GM12878 (cell line): ENCODE measurements at regions not wholly inside any gene's neighbourhood (a gene's known extent, or its start where the extent isn't known, plus 50 kb on each side); places are given as distances from the start of the nearest gene placed in this dataset.

ENCODE experiments used
- BRCA1 ChIP-seq: IDR thresholded peaks from 2 replicates; pipeline ENCODE4 v1.6.1; 2011; ENCODE audit warnings: low read depth, low read length, improper control_type of control experiment
- CEBPZ ChIP-seq: fragments of 150-350 bp; IDR thresholded peaks from 2 replicates; pipeline ENCODE4 v1.6.1; 2016; ENCODE audit warnings: low read depth, low read length
- EP300 ChIP-seq, 2 experiments: fragments of 150-350 bp in 1 of 2; IDR thresholded peaks; 2 replicates each; pipeline ENCODE4 v1.6.1; 2011 to 2012; ENCODE audit warnings: low read depth in 2 of 2, low read length in 2 of 2, borderline replicate concordance in 1 of 2, improper control_type of control experiment in 1 of 2, inconsistent platforms in 1 of 2; ENCODE audit not compliant: control insufficient read depth in 1 of 2
- HDAC2 ChIP-seq: fragments of 200-600 bp; sonication (generic); IDR thresholded peaks from 2 replicates; pipeline ENCODE4 v1.6.1; 2017
- MAX ChIP-seq: IDR thresholded peaks from 2 replicates; pipeline ENCODE4 v1.6.1; 2012; ENCODE audit warnings: low read depth, low read length, improper control_type of control experiment
- PAX8 ChIP-seq: fragments of 450-650 bp; IDR thresholded peaks from 2 replicates; pipeline ENCODE4 v1.6.1; 2017; ENCODE audit warnings: mild to moderate bottlenecking, moderate library complexity
- POLR2AphosphoS5 ChIP-seq: IDR thresholded peaks from 2 replicates; pipeline ENCODE4 v1.6.1; 2011; ENCODE audit warnings: mild to moderate bottlenecking, low read length, inconsistent platforms
- RAD21 ChIP-seq: IDR thresholded peaks from 2 replicates; pipeline ENCODE4 v1.6.1; 2011; ENCODE audit warnings: mild to moderate bottlenecking, low read depth, low read length, moderate library complexity; ENCODE audit not compliant: insufficient read depth
- SIN3A ChIP-seq: IDR thresholded peaks from 2 replicates; pipeline ENCODE4 v1.6.1; 2012; ENCODE audit warnings: low read depth, low read length, improper control_type of control experiment
- SMC3 ChIP-seq: IDR thresholded peaks from 2 replicates; pipeline ENCODE4 v1.6.1; 2011; ENCODE audit warnings: low read length, improper control_type of control experiment, borderline replicate concordance
- SP1 ChIP-seq: IDR thresholded peaks from one replicate; pipeline ENCODE4 v1.6.1; 2011; ENCODE audit warnings: low read depth, low read length
- TBL1XR1 ChIP-seq: IDR thresholded peaks from 2 replicates; pipeline ENCODE4 v1.6.1; 2012; ENCODE audit warnings: low read depth, low read length, improper control_type of control experiment
- TF ChIP-seq, protein P1 (sequence below), 3 experiments: IDR thresholded peaks in 2 of 3; conservative IDR thresholded peaks in 1 of 3; 2 replicates each; pipeline ENCODE4 v1.5.1; 2011; ENCODE audit warnings: low read depth in 3 of 3, low read length in 3 of 3, mild to moderate bottlenecking in 3 of 3, control low read depth in 2 of 3, moderate library complexity in 2 of 3, inconsistent platforms in 1 of 3, mixed read lengths in 1 of 3; ENCODE audit not compliant: control insufficient read depth in 2 of 3, insufficient read depth in 1 of 3; ENCODE audit errors: extremely low read depth in 1 of 3
- TF ChIP-seq, protein P2 (sequence below): IDR thresholded peaks from 2 replicates; pipeline ENCODE4 v1.6.1; 2012; ENCODE audit warnings: mild to moderate bottlenecking, low read depth, low read length

DNA sequence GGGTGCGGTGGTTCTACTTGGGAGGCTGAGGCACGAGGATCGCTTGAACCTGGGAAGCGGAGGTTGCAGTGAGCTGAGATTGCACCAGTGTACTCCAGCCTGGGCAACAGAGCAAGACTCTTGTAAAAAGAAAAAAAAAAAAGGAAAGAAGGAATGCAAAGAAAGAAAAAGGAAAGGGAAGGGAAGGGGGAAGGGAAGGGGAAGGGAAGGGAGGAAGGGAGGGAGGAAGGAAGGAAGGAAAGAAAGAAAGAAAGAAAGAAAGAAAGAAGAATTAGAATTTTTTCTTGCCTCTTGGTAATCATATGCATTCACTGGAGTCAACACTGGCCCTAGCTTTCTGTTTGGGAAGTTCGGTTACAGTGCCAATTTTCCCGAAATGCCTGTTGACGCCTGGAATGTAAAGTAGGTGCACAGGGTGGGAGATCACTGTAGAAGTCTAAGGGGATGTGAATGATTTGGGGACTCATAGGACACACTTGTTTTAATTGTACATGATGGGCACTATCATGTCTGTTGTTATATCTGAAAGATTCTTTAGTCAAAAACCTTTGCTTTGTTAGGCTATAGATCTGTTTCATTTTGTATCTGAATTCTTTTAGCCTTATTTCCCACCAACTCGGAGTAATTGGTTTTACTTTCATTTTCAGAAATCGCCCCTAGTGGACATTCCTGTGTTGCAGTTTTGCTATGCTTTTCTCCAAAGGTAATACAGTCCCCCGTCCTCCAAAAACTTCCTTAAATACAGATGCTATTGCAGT is 59.8 kb upstream of the MORC3 start:
- TF ChIP-seq MAX (no peak), CEBPZ (no peak), SIN3A (no peak), PAX8 (no peak), HDAC2 (no peak), SP1 (no peak), RAD21 (peak; percentile 39; the same call in 1 of the 2 replicates), POLR2AphosphoS5 (no peak), EP300 (IDR thresholded peaks at IDR 0.05; ENCODE audit: borderline replicate concordance in 1 of 2, control insufficient read depth in 1 of 2, low read depth in 2 of 2, low read length in 2 of 2) (no peak), BRCA1 (no peak), SMC3 (peak; percentile 29; the same call in 1 of the 2 replicates), TBL1XR1 (no peak)
- TF ChIP-seq, protein P1, sequence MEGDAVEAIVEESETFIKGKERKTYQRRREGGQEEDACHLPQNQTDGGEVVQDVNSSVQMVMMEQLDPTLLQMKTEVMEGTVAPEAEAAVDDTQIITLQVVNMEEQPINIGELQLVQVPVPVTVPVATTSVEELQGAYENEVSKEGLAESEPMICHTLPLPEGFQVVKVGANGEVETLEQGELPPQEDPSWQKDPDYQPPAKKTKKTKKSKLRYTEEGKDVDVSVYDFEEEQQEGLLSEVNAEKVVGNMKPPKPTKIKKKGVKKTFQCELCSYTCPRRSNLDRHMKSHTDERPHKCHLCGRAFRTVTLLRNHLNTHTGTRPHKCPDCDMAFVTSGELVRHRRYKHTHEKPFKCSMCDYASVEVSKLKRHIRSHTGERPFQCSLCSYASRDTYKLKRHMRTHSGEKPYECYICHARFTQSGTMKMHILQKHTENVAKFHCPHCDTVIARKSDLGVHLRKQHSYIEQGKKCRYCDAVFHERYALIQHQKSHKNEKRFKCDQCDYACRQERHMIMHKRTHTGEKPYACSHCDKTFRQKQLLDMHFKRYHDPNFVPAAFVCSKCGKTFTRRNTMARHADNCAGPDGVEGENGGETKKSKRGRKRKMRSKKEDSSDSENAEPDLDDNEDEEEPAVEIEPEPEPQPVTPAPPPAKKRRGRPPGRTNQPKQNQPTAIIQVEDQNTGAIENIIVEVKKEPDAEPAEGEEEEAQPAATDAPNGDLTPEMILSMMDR (IDR thresholded peaks at IDR 0.05 in 2 of 3, conservative IDR thresholded peaks at IDR 0.05 in 1 of 3; ENCODE audit: control insufficient read depth in 2 of 3, extremely low read depth in 1 of 3, insufficient read depth in 1 of 3, low read depth in 3 of 3, low read length in 3 of 3), result peak; percentile 61 to 73 (median 72)
- TF ChIP-seq, protein P2, sequence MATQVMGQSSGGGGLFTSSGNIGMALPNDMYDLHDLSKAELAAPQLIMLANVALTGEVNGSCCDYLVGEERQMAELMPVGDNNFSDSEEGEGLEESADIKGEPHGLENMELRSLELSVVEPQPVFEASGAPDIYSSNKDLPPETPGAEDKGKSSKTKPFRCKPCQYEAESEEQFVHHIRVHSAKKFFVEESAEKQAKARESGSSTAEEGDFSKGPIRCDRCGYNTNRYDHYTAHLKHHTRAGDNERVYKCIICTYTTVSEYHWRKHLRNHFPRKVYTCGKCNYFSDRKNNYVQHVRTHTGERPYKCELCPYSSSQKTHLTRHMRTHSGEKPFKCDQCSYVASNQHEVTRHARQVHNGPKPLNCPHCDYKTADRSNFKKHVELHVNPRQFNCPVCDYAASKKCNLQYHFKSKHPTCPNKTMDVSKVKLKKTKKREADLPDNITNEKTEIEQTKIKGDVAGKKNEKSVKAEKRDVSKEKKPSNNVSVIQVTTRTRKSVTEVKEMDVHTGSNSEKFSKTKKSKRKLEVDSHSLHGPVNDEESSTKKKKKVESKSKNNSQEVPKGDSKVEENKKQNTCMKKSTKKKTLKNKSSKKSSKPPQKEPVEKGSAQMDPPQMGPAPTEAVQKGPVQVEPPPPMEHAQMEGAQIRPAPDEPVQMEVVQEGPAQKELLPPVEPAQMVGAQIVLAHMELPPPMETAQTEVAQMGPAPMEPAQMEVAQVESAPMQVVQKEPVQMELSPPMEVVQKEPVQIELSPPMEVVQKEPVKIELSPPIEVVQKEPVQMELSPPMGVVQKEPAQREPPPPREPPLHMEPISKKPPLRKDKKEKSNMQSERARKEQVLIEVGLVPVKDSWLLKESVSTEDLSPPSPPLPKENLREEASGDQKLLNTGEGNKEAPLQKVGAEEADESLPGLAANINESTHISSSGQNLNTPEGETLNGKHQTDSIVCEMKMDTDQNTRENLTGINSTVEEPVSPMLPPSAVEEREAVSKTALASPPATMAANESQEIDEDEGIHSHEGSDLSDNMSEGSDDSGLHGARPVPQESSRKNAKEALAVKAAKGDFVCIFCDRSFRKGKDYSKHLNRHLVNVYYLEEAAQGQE, result no peak
